DND-41 (cell line): ENCODE measurements at regions not wholly inside any gene's neighbourhood (a gene's known extent, or its start where the extent isn't known, plus 50 kb on each side); places are given as distances from the start of the nearest gene placed in this dataset.

ENCODE experiments used
- ATAC-seq: fragments of 200-7000 bp; cut with Tn5 transposase; 3 replicates; pipeline ENCODE4 v1.9.1; 2021; ENCODE audit warnings: low read depth; ENCODE audit not compliant: insufficient read depth
- DNase-seq: peaks from one replicate; pipeline ENCODE4 v3.0.0-alpha.2; 2020
- H2AFZ ChIP-seq: 2 replicates; pipeline ENCODE4 v1.6.0; 2012; ENCODE audit warnings: low read depth, low read length
- H3K27ac ChIP-seq: 2 replicates; pipeline ENCODE4 v1.5.1; 2012; ENCODE audit warnings: low read length, inconsistent platforms
- H3K27me3 ChIP-seq: fragments of 200-600 bp; sonication (generic); 2 replicates; pipeline ENCODE4 v1.6.0; 2012; ENCODE audit warnings: low read length, mild to moderate bottlenecking, inconsistent platforms; ENCODE audit not compliant: insufficient read depth, poor library complexity
- H3K36me3 ChIP-seq: 2 replicates; pipeline ENCODE4 v1.5.1; 2012; ENCODE audit warnings: low read length, inconsistent platforms; ENCODE audit not compliant: insufficient read depth
- H3K4me1 ChIP-seq: 2 replicates; pipeline ENCODE4 v1.5.1; 2012; ENCODE audit warnings: mild to moderate bottlenecking, low read length; ENCODE audit not compliant: insufficient read depth
- H3K4me2 ChIP-seq: 2 replicates; pipeline ENCODE4 v1.6.0; 2012; ENCODE audit warnings: mild to moderate bottlenecking, moderate library complexity, low read length, inconsistent platforms; ENCODE audit not compliant: insufficient read depth
- H3K4me3 ChIP-seq, 2 experiments: fragments of 200-600 bp in 1 of 2; shearing (Covaris generic) in 1 of 2; 2 replicates each; pipeline ENCODE4 v1.5.1; 2012 to 2016; ENCODE audit warnings: inconsistent platforms in 2 of 2, low read length in 2 of 2, mild to moderate bottlenecking in 2 of 2, low read depth in 1 of 2, moderate library complexity in 1 of 2
- H3K79me2 ChIP-seq: 2 replicates; pipeline ENCODE4 v1.6.0; 2012; ENCODE audit warnings: low read length, inconsistent platforms; ENCODE audit not compliant: insufficient read depth
- H3K9ac ChIP-seq: 2 replicates; pipeline ENCODE4 v1.6.0; 2012; ENCODE audit warnings: low read depth, mild to moderate bottlenecking, inconsistent platforms, low read length, moderate library complexity
- H3K9me3 ChIP-seq: 2 replicates; pipeline ENCODE4 v1.5.1; 2012; ENCODE audit warnings: low read length, moderate library complexity, mild to moderate bottlenecking, inconsistent platforms; ENCODE audit not compliant: insufficient read depth, severe bottlenecking
- H4K20me1 ChIP-seq: 2 replicates; pipeline ENCODE4 v1.6.0; 2012; ENCODE audit warnings: low read length; ENCODE audit not compliant: insufficient read depth
- EZH2 ChIP-seq: IDR thresholded peaks from 3 replicates; pipeline ENCODE4 v1.6.1; 2012; ENCODE audit warnings: borderline replicate concordance, low read depth, mild to moderate bottlenecking, moderate library complexity, low read length, inconsistent platforms; ENCODE audit not compliant: severe bottlenecking
- TF ChIP-seq, protein P1 (sequence below): IDR thresholded peaks from 2 replicates; pipeline ENCODE4 v1.5.1; 2012; ENCODE audit warnings: borderline replicate concordance, low read length, moderate library complexity, mild to moderate bottlenecking; ENCODE audit not compliant: poor library complexity, severe bottlenecking; ENCODE audit errors: extremely low read depth

DNA sequence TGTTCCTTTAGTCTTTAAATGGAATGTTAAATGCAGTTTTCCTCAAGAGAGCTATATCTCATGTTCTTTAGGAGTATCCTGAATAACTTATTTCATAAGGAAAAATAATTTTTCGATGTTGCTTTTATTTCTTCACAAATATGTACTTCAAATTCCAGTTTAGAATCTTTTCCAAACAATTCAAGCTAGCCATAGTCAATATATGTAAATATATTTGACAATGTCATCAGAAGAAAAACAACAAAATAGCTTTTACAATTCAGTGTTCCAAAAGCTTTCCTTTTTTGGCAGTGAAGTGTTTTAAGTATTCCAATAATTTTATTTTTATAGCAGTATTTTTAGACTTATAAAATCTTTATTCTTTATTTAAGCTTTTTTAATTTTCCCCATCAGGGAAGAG, 1532.0 kb downstream of the PCDH18 start:
- ATAC-seq (no peak), DNase-seq (no peak)
- Histone ChIP-seq H2AFZ (no peak overlapping the region), H3K27ac (no peak overlapping the region), H3K9me3 (no peaks in the 10 kb centered on the region), H3K4me1 (no peaks in the 10 kb centered on the region), H3K79me2 (no peaks in the 10 kb centered on the region), H3K27me3 (no peaks in the 10 kb centered on the region), H3K9ac (no peak overlapping the region), H3K4me3 (no peak overlapping the region), H4K20me1 (no peaks in the 10 kb centered on the region), H3K36me3 (no peaks in the 10 kb centered on the region), H3K4me2 (no peak overlapping the region)
- TF ChIP-seq EZH2, result no peak
- TF ChIP-seq, protein P1, sequence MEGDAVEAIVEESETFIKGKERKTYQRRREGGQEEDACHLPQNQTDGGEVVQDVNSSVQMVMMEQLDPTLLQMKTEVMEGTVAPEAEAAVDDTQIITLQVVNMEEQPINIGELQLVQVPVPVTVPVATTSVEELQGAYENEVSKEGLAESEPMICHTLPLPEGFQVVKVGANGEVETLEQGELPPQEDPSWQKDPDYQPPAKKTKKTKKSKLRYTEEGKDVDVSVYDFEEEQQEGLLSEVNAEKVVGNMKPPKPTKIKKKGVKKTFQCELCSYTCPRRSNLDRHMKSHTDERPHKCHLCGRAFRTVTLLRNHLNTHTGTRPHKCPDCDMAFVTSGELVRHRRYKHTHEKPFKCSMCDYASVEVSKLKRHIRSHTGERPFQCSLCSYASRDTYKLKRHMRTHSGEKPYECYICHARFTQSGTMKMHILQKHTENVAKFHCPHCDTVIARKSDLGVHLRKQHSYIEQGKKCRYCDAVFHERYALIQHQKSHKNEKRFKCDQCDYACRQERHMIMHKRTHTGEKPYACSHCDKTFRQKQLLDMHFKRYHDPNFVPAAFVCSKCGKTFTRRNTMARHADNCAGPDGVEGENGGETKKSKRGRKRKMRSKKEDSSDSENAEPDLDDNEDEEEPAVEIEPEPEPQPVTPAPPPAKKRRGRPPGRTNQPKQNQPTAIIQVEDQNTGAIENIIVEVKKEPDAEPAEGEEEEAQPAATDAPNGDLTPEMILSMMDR, result no peak

DNA sequence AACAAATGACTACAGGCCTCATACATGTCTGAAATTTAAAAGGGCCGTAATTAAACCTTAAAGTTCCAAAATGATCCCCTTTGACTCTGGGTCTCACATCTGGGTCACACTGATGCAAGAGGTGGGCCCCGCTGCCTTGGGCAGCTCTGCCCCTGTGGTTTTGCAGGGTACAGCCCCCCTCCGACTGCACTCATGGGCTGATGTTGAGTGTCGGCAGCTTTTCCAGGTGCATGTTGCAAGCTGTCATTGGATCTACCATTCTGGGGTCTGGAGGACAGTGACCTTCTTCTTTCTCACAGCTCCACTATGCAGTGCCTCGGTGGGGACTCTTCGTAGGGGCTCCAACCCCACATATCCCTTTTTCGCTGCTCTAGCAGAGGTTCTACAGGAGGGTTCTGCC, 1537.9 kb downstream of the PCDH18 start:
- no peaks in the 10 kb centered on the region for H3K27me3 ChIP-seq
- ATAC-seq, result no peak
- H3K4me2 ChIP-seq, result no peak overlapping the region
- no peaks in the 10 kb centered on the region for H3K9me3 ChIP-seq
- DNase-seq, result no peak
- TF ChIP-seq, protein P1, result no peak
- TF ChIP-seq EZH2, result no peak
- H2AFZ ChIP-seq, result no peak overlapping the region
- no peaks in the 10 kb centered on the region for H3K79me2 ChIP-seq
- H3K36me3 ChIP-seq, result no peaks in the 10 kb centered on the region
- H3K27ac ChIP-seq, result no peak overlapping the region
- no peak overlapping the region for H3K4me3 ChIP-seq
- H4K20me1 ChIP-seq, result no peaks in the 10 kb centered on the region
- no peak overlapping the region for H3K9ac ChIP-seq
- H3K4me1 ChIP-seq, result no peaks in the 10 kb centered on the region

DNA sequence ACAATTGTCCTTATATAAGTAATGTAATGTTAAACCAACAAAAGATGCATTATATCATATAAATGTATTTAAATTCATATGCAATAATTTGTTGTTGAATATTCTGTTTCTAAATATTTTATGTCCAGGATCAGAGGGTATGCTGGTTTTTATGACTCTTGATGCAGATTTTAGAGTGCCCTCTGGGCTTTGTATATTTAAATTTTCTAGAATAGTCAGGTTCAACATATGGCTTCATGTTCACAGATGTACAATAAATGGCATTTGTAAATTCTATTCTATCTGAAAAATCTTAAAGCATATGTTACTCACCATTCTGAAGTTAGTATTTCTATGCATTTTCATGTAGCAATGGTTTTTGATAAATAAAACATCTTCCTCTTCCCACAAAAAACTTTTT, 1555.4 kb downstream of the PCDH18 start:
- H3K4me2 ChIP-seq, result no peak overlapping the region
- DNase-seq (no peak), ATAC-seq (no peak)
- no peak overlapping the region for H3K9ac ChIP-seq
- H3K27me3 ChIP-seq, result no peaks in the 10 kb centered on the region
- no peaks in the 10 kb centered on the region for H3K36me3 ChIP-seq
- H4K20me1 ChIP-seq, result no peaks in the 10 kb centered on the region
- TF ChIP-seq, protein P1, result no peak
- no peak for TF ChIP-seq EZH2
- no peak overlapping the region for H3K27ac ChIP-seq
- H2AFZ ChIP-seq, result no peak overlapping the region
- H3K79me2 ChIP-seq, result no peaks in the 10 kb centered on the region
- H3K4me1 ChIP-seq, result no peaks in the 10 kb centered on the region
- H3K4me3 ChIP-seq, result no peak overlapping the region
- no peaks in the 10 kb centered on the region for H3K9me3 ChIP-seq

DNA sequence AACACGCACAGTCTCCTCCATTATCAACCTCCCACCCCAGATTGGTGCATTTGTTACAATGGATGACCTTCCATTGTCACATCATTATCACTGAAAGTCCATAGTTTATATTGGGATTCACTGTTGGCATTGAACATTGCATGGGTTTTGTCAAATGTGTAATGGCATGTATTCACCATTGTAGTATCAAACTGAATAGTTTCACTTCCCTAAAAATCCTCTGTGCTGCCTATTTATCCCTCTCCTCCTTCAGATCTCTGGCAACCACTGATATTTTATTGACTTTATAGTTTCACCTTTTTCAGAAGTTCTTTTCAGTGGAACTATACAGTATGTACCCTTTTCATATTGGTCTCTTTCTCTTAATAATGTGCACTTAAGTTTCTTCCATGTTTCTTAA, 1565.4 kb downstream of the PCDH18 start:
- Histone ChIP-seq H3K79me2 (no peaks in the 10 kb centered on the region), H3K4me1 (no peaks in the 10 kb centered on the region), H3K27ac (no peak overlapping the region), H3K4me3 (no peak overlapping the region), H3K4me2 (no peak overlapping the region), H4K20me1 (no peaks in the 10 kb centered on the region), H2AFZ (no peak overlapping the region), H3K9ac (no peak overlapping the region), H3K27me3 (no peaks in the 10 kb centered on the region), H3K9me3 (no peaks in the 10 kb centered on the region), H3K36me3 (no peaks in the 10 kb centered on the region)
- TF ChIP-seq, protein P1, result no peak
- no peak for TF ChIP-seq EZH2
- ATAC-seq, result no peak
- no peak for DNase-seq
